PC-9 (cell line): ENCODE measurements at regions not wholly inside any gene's neighbourhood (a gene's known extent, or its start where the extent isn't known, plus 50 kb on each side); places are given as distances from the start of the nearest gene placed in this dataset.

ENCODE experiments used
- BruUV-seq: library from RNA; stranded (reverse); fragments of 400-500 nt; replicated peaks from 2 replicates; lab custom pipeline; 2021; lab: Mats Ljungman, UMichigan
- CTCF ChIA-PET: fragments of 300-600 bp; sonication (Branson Sonifier 250); formaldehyde crosslinking; loops from one replicate; lab custom pipeline; 2022; ENCODE audit warnings: antibody characterized with exemption; lab: Charles Lee
- POLR2A ChIA-PET: fragments of 300-600 bp; sonication (Branson Sonifier 250); formaldehyde crosslinking; loops from one replicate; lab custom pipeline; 2022; ENCODE audit warnings: antibody characterized with exemption; ENCODE audit not compliant: unreplicated experiment; lab: Charles Lee
- DNase-seq, 2 experiments: peaks; one replicate each; pipeline versions ENCODE4 v3.0.0 to v3.0.0-alpha.2; 2015 to 2022; ENCODE audit warnings: mixed read lengths in 1 of 2
- H2AFZ ChIP-seq: fragments of 200-600 bp; sonication (generic); 2 replicates; pipeline ENCODE4 v1.8.1; 2017; ENCODE audit warnings: antibody characterized with exemption
- H3F3A ChIP-seq: fragments of 200-600 bp; sonication (generic); 2 replicates; pipeline ENCODE4 v1.8.1; 2017; ENCODE audit warnings: antibody characterized with exemption, mild to moderate bottlenecking, low read depth; ENCODE audit not compliant: insufficient read depth
- H3K27ac ChIP-seq: fragments of 200-600 bp; sonication (generic); 2 replicates; pipeline ENCODE4 v1.6.1; 2016; ENCODE audit warnings: mixed run types
- H3K27me3 ChIP-seq: fragments of 200-600 bp; sonication (generic); 2 replicates; pipeline ENCODE4 v1.6.1; 2016; ENCODE audit warnings: low read depth, mixed run types; ENCODE audit not compliant: insufficient read depth
- H3K36me3 ChIP-seq: fragments of 200-600 bp; sonication (generic); 2 replicates; pipeline ENCODE4 v1.6.1; 2016; ENCODE audit warnings: low read depth, mixed run types
- H3K4me1 ChIP-seq: fragments of 200-600 bp; sonication (generic); replicated peaks from 2 replicates; pipeline ENCODE4 v1.6.1; 2016; ENCODE audit warnings: mixed run types; ENCODE audit not compliant: insufficient read depth
- H3K4me2 ChIP-seq: fragments of 200-600 bp; sonication (generic); 2 replicates; pipeline ENCODE4 v1.6.1; 2017; ENCODE audit warnings: mixed run types
- H3K4me3 ChIP-seq: fragments of 200-600 bp; sonication (generic); 2 replicates; pipeline ENCODE4 v1.6.1; 2016; ENCODE audit warnings: mixed run types
- H3K79me2 ChIP-seq: fragments of 200-600 bp; sonication (generic); 2 replicates; pipeline ENCODE4 v1.6.1; 2017; ENCODE audit warnings: low read depth, mixed run types
- H3K9me2 ChIP-seq: fragments of 200-600 bp; sonication (generic); 2 replicates; pipeline ENCODE4 v1.8.1; 2017; ENCODE audit warnings: mild to moderate bottlenecking; ENCODE audit not compliant: insufficient read depth
- H3K9me3 ChIP-seq: fragments of 200-600 bp; sonication (generic); 2 replicates; pipeline ENCODE4 v1.8.1; 2016; ENCODE audit warnings: low read depth; ENCODE audit not compliant: insufficient read depth
- H4K20me1 ChIP-seq: fragments of 200-600 bp; sonication (generic); 2 replicates; pipeline ENCODE4 v1.8.1; 2017; ENCODE audit not compliant: insufficient read depth
- CTCF ChIP-seq: fragments of 200-600 bp; sonication (generic); conservative IDR thresholded peaks from 2 replicates; pipeline ENCODE4 v1.6.1; 2017; ENCODE audit warnings: mixed run types, antibody characterized with exemption, mild to moderate bottlenecking, moderate library complexity
- EZH2 ChIP-seq: fragments of 200-600 bp; sonication (generic); IDR thresholded peaks from 2 replicates; pipeline ENCODE4 v1.8.0; 2017; ENCODE audit warnings: antibody characterized with exemption, low read depth
- intact Hi-C: fragments of 100-400 bp; cut with micrococcal nuclease; formaldehyde crosslinking; loops from one replicate; pipeline ENCODE4 v1.10.0; 2022; ENCODE audit not compliant: unreplicated experiment

DNA sequence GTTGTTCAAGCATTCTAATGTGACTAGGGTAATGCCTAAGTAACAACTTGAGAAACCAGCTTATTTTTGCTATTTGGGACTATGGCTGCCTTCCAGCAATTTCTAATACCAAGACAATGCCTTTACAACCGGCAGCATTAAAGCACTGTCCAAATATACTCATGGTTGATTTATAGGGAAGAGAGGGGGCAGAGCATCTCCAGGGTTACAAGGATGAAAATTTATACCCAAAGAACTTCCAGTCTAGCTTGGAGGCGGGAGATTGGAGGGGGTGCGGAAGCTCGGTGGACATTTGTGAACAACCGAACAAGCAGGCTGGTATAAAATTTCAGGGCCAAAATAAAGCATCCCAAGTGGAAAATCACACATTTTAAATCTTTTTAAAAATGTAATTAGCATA lies 79.4 kb upstream of the FOXN2 start:
- Histone ChIP-seq H3K36me3 (no peaks in the 10 kb centered on the region), H3K27ac (no peak overlapping the region), H3K4me3 (no peak overlapping the region), H3K9me2 (no peaks in the 10 kb centered on the region), H3K4me1 (no peaks in the 10 kb centered on the region), H3K9me3 (no peaks in the 10 kb centered on the region), H2AFZ (no peak overlapping the region), H3K27me3 (no peaks in the 10 kb centered on the region), H3F3A (no peaks in the 10 kb centered on the region), H4K20me1 (no peaks in the 10 kb centered on the region), H3K79me2 (no peaks in the 10 kb centered on the region), H3K4me2 (no peak overlapping the region)
- intact Hi-C loops: no loop called here
- POLR2A ChIA-PET: no interaction called here
- CTCF ChIA-PET: no interaction called here
- no peak for DNase-seq
- TF ChIP-seq EZH2 (no peak), CTCF (no peak)
- BruUV-seq: no TSS peak

DNA sequence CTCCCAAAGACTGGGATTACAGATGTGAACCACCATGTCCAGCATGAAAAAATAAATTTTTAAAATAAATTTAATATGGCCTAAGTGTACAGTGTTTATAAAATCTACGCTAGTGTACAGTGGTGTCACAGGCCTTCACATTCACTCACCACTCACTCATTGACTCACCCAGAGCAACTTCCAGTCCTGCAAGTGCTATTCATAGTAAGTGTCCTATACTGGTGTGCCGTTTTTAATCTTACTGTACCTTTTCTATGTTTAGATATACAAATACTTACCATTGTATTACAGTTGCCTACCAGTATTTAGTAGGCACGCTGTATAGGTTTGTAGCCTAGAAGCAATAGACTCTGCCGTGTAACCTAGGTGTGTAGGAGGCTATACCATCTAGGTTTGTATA lies 76.1 kb upstream of the FOXN2 start:
- no peaks in the 10 kb centered on the region for H3K27me3 ChIP-seq
- no peaks in the 10 kb centered on the region for H3K79me2 ChIP-seq
- no peaks in the 10 kb centered on the region for H3K4me1 ChIP-seq
- H3K4me2 ChIP-seq: no peak overlapping the region
- intact Hi-C loops: no loop called here
- H3F3A ChIP-seq: no peaks in the 10 kb centered on the region
- no TSS peak for BruUV-seq
- H3K27ac ChIP-seq: no peak overlapping the region
- ChIA-PET CTCF (no interaction called here), POLR2A (no interaction called here)
- TF ChIP-seq CTCF: no peak
- no peak for TF ChIP-seq EZH2
- H3K9me2 ChIP-seq: no peaks in the 10 kb centered on the region
- H3K4me3 ChIP-seq: no peak overlapping the region
- DNase-seq: no peak
- H4K20me1 ChIP-seq: no peaks in the 10 kb centered on the region
- no peak overlapping the region for H2AFZ ChIP-seq
- H3K9me3 ChIP-seq: no peaks in the 10 kb centered on the region
- H3K36me3 ChIP-seq: no peaks in the 10 kb centered on the region

GRCh38 chr2:48240912-48241311 lies 73.6 kb upstream of the FOXN2 start:
- H4K20me1 ChIP-seq: no peaks in the 10 kb centered on the region
- no peaks in the 10 kb centered on the region for H3K9me3 ChIP-seq
- H3K9me2 ChIP-seq: no peaks in the 10 kb centered on the region
- H3K79me2 ChIP-seq: no peaks in the 10 kb centered on the region
- no peaks in the 10 kb centered on the region for H3K27me3 ChIP-seq
- H3K4me3 ChIP-seq: no peak overlapping the region
- TF ChIP-seq EZH2: no peak
- H3K27ac ChIP-seq: no peak overlapping the region
- no peaks in the 10 kb centered on the region for H3F3A ChIP-seq
- H3K36me3 ChIP-seq: no peaks in the 10 kb centered on the region
- intact Hi-C loops: no loop called here
- no peak overlapping the region for H3K4me2 ChIP-seq
- no peaks in the 10 kb centered on the region for H3K4me1 ChIP-seq
- no peak for DNase-seq
- BruUV-seq: no TSS peak
- no peak overlapping the region for H2AFZ ChIP-seq
- ChIA-PET POLR2A (no interaction called here), CTCF (no interaction called here)

- no peak for DNase-seq
- BruUV-seq: no TSS peak
- ChIA-PET POLR2A (no interaction called here), CTCF (no interaction called here)
- TF ChIP-seq CTCF (no peak), EZH2 (no peak)
- Histone ChIP-seq H4K20me1 (no peaks in the 10 kb centered on the region), H3K27me3 (no peaks in the 10 kb centered on the region), H2AFZ (no peak overlapping the region), H3K4me1 (peaks cover 18% of the 10 kb centered on the region), H3K79me2 (no peaks in the 10 kb centered on the region), H3K9me2 (no peaks in the 10 kb centered on the region), H3K9me3 (no peaks in the 10 kb centered on the region), H3F3A (peaks cover 9% of the 10 kb centered on the region; the same call in 1 of the 2 replicates), H3K4me2 (no peak overlapping the region), H3K27ac (no peak overlapping the region), H3K36me3 (no peaks in the 10 kb centered on the region), H3K4me3 (no peak overlapping the region)
- intact Hi-C loops: no loop called here
Observed at GRCh38 chr2:48247206-48247605, 67.3 kb upstream of the FOXN2 start.
